Right lobe of liver (tissue), 6 donors: ENCODE measurements at regions not wholly inside any gene's neighbourhood (a gene's known extent, or its start where the extent isn't known, plus 50 kb on each side); places are given as distances from the start of the nearest gene placed in this dataset.

Experiments used
- ATAC-seq, 4 donors: fragments of 200-7000 bp; cut with Tn5 transposase; one replicate each; pipeline ENCODE4 v1.9.1; 2020; ENCODE audit warnings: mild to moderate bottlenecking in 4 of 4, moderate library complexity in 4 of 4
- DNase-seq, 3 donors: peaks; one replicate each; pipeline ENCODE4 v3.0.0-alpha.2; 2020
- H3K27ac ChIP-seq, 3 donors: fragments of 200-600 bp; one replicate each; pipeline ENCODE4 v1.8.0; 2022
- H3K27me3 ChIP-seq, 2 donors: fragments of 200-600 bp; one replicate each; pipeline ENCODE4 v1.8.0; 2022
- H3K36me3 ChIP-seq, 4 donors: fragments of 200-600 bp; sonication (generic) in 1 of 4; one replicate each; pipeline versions ENCODE4 v1.5.1 to v1.8.0; 2017 to 2022; ENCODE audit warnings: control low read depth in 1 of 4
- H3K4me1 ChIP-seq, 4 donors: fragments of 200-600 bp; sonication (generic) in 1 of 4; one replicate each; pipeline versions ENCODE4 v1.5.1 to v1.8.0; 2017 to 2022; ENCODE audit warnings: control low read depth in 1 of 4
- H3K4me3 ChIP-seq, 3 donors: fragments of 200-600 bp; one replicate each; pipeline ENCODE4 v1.8.0; 2022
- H3K9me3 ChIP-seq, 4 donors: fragments of 200-600 bp; sonication (generic) in 1 of 4; one replicate each; pipeline versions ENCODE4 v1.5.1 to v1.8.0; 2017 to 2022; ENCODE audit warnings: control low read depth in 1 of 4
- CTCF ChIP-seq, 4 donors: fragments of 200-600 bp in 3 of 4; fragments of 450-650 bp in 1 of 4; IDR thresholded peaks; one replicate each; pipeline versions ENCODE4 v1.5.1 to v1.8.0; 2016 to 2022; ENCODE audit warnings: antibody characterized with exemption in 4 of 4, mild to moderate bottlenecking in 2 of 4
- POLR2A ChIP-seq: fragments of 450-650 bp; IDR thresholded peaks from one replicate; pipeline ENCODE4 v1.6.1; 2017; ENCODE audit warnings: antibody characterized with exemption, mild to moderate bottlenecking
- WGBS: methylation state at CpG from one replicate; pipeline ENCODE4 v1.1.6; 2018; ENCODE audit warnings: low coverage, low lambda C conversion rate; ENCODE audit not compliant: insufficient coverage; ENCODE audit errors: missing lambda C conversion rate; 5-methylcytosine and 5-hydroxymethylcytosine counted together
- intact Hi-C, 2 donors: fragments of 100-400 bp; cut with DNase I; formaldehyde crosslinking; loops; one replicate each; pipeline versions ENCODE4 v1.11.2 to v1.14.1; 2022
- donor health status: DM: no; HTN: yes; CAD: no.
- donor health status: DM: no; HTN: no; CAD: no.
- donor health status: DM: no; HTN: no; CAD: no.
- donor health status: DM: no; HTN: yes; CAD: no.
- donor health status: DM: no; HTN: yes; CAD: no.

DNA sequence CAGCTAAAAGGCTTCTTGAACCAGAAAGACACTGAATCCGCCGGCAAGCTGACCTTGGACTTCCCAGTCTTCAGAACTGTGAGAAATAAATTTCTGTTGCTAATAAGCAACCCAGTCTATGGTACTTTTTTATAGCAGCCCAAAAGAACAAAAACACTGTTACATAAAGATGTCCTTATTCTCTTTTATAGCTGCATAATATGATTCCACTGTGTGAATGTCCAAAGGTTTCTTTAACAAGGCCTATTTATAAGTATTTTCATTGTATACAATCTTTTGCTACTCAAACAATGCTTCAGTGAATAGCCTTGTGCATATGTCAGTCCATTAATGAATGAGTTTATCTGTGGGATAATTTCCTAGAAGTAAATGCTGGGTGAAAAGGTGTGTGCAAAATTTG is 190.8 kb upstream of the INHBA start:
- Histone ChIP-seq H3K9me3 (no peaks in the 10 kb centered on the region), H3K4me3 (no peak overlapping the region), H3K27ac (no peak overlapping the region), H3K36me3 (no peaks in the 10 kb centered on the region), H3K4me1 (no peaks in the 10 kb centered on the region), H3K27me3 (no peaks in the 10 kb centered on the region)
- TF ChIP-seq CTCF (IDR thresholded peaks at IDR 0.05) (no peak), POLR2A (no peak)
- no CpG with 5 or more reads among the region's 2 CpGs for WGBS
- intact Hi-C loops: no loop called here
- no peak for DNase-seq
- no peak for ATAC-seq

DNA sequence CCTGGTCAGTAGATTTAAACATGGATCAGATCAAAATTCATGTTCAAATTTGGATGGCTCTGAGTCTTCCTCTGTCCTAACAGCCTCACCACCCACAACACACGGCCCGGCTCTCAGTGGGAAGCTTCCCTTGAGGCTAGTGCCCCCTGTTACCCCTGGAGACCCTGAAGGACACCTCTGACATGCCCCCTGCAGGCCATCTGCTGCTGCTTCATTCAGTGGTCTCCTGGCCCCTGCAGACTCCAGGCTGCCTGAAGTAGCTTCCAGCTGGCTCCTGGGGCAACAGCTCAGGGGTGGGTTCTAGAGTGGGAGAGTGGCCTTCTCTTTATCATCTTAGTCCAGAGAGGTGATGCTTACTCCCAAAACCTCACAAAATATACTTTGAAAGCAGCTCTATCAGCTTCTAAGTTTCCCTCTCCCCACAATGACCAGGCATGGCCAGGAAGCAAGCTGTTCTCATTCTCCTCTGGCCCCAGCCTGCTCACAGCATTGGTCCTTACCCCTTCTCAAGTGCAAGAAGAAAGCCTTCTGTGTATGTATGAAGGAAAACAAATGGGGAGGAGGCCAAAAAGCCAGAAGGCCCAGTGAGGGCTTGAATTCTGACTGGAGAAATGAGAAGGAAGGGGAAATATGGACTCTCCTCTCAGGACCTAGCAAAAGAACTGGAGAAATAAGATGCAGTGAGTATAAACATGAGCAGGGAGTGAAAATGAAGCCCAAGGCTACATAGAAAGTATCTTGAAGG is 189.6 kb upstream of the INHBA start:
- Histone ChIP-seq H3K36me3 (no peaks in the 10 kb centered on the region), H3K27ac (no peak overlapping the region), H3K4me1 (no peaks in the 10 kb centered on the region), H3K27me3 (no peaks in the 10 kb centered on the region), H3K9me3 (no peaks in the 10 kb centered on the region), H3K4me3 (no peak overlapping the region)
- no peak for DNase-seq
- no peak for TF ChIP-seq CTCF (IDR thresholded peaks at IDR 0.05)
- TF ChIP-seq POLR2A: no peak
- intact Hi-C loops: no loop called here
- ATAC-seq: no peak
- WGBS: 61% methylated on average over 2 of the region's 2 CpGs

DNA sequence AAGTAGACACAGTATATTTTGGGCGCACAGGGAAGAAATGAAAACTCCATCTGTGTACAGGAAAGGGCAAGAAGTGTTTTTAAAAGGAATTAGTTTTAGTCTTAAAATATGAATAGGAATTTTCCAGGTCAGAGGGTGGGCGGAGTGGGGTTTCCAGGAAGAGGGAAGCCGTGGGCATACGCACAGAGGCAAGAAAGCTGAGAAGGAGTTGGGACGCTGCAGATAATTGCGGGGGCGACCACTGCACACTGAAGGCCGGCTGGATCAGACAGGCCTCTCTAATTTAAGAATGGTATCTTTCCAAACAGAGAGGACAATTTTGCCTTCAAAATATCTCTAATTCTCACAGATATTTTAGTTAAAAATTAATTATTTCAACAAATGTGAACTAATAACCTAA is 189.1 kb upstream of the INHBA start:
- no peak for ATAC-seq
- TF ChIP-seq CTCF (IDR thresholded peaks at IDR 0.05) (no peak), POLR2A (no peak)
- Histone ChIP-seq H3K36me3 (no peaks in the 10 kb centered on the region), H3K4me1 (no peaks in the 10 kb centered on the region), H3K27me3 (no peaks in the 10 kb centered on the region), H3K27ac (no peak overlapping the region), H3K4me3 (no peak overlapping the region), H3K9me3 (no peaks in the 10 kb centered on the region)
- 78% methylated on average over 8 of the region's 8 CpGs for WGBS
- intact Hi-C loops: no loop called here
- DNase-seq: no peak

DNA sequence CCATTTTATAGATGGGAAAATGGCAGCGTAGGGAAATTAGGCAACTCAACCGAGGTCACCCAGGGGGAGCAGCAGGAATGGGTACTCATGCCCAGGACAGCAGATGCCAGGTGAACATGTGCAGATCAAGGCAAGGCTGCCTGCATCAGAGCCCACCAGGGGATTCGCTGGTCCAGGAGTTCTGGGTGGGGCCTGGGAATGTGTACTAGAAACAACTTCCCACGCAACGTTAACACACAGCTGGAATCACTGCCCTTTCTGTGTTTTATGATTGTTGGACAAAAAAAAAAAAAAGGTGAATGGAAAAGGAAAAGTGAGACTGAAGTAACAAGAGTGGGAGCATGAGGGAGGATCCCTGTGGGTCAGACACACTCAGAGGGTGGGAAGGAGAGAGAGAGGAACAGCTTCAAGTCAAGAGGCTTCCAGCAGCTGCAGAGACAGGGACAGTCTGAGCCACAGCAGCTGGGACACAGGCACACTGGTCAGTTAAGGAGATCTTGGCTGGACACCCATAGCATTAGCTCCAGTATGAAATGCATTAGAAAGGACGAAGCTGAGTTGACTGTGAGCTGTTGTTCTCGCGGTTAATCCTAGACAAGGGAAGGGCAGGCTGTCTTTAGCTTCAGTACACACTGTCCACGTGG is 187.9 kb upstream of the INHBA start:
- Histone ChIP-seq H3K9me3 (no peaks in the 10 kb centered on the region), H3K4me1 (no peaks in the 10 kb centered on the region), H3K27me3 (no peaks in the 10 kb centered on the region), H3K27ac (no peak overlapping the region), H3K4me3 (no peak overlapping the region), H3K36me3 (no peaks in the 10 kb centered on the region)
- 58% methylated on average over 7 of the region's 9 CpGs for whole genome bisulfite sequencing
- no peak for TF ChIP-seq POLR2A
- ATAC-seq: peak in 1 of 4 donors; percentile 29
- intact Hi-C loops: no loop called here
- DNase-seq: no peak

DNA sequence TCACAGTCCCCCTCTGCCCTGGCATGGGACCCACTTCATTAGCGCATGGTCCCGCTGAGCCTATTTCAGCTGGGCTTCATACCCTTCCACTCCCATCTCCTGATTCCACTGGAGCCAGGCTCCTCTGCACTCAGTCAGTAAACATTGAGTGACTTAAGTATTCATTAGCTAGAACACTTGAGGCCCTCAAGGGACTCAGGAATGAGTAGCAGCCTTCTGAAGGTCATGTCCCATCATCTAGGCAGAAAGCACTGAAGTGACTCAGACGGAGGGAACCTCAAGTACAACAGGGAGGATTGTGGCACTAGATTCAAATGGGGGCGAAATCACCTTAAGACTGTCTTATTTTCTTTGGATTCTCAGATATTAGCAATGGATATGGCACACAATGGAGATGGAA is 186.6 kb upstream of the INHBA start:
- ATAC-seq: no peak
- Histone ChIP-seq H3K36me3 (no peaks in the 10 kb centered on the region), H3K4me3 (no peak overlapping the region), H3K27ac (no peak overlapping the region), H3K4me1 (no peaks in the 10 kb centered on the region), H3K9me3 (no peaks in the 10 kb centered on the region), H3K27me3 (no peaks in the 10 kb centered on the region)
- no peak for TF ChIP-seq CTCF (IDR thresholded peaks at IDR 0.05)
- TF ChIP-seq POLR2A: no peak
- DNase-seq: no peak
- 90% methylated on average over 3 of the region's 4 CpGs for WGBS
- intact Hi-C loops: no loop called here
